ENCODE measurements at regions not wholly inside any gene's neighbourhood (a gene's known extent, or its start where the extent isn't known, plus 50 kb on each side); places are given as distances from the start of the nearest gene placed in this dataset.
A peak's percentile ranks its signal among the peaks of the same experiment; 100 is the strongest.

- no peak for DNase-seq (ENCODE audit: low read depth)
- TF ChIP-seq CTCF (IDR thresholded peaks at IDR 0.05; ENCODE audit: low read depth, low read length, missing control alignments) = no peak
- in situ Hi-C loops (cut with HindIII; ENCODE audit: low sequenced_read_pairs) = no loop called here
Observed at GRCh38 chr6:29999416-29999815, 57.1 kb downstream of the HLA-A start.

GRCh38 chr6:30000156-30000791, 57.9 kb downstream of the HLA-A start:
- TF ChIP-seq CTCF (IDR thresholded peaks at IDR 0.05; ENCODE audit: low read depth, low read length, missing control alignments) = no peak
- in situ Hi-C loops (cut with HindIII; ENCODE audit: low sequenced_read_pairs) = no loop called here
- DNase-seq (ENCODE audit: low read depth) = no peak

More at GRCh38 chr6:29999416-29999815, 57.1 kb downstream of the HLA-A start:
- no peak overlapping the region for H3K4me3 ChIP-seq (ENCODE audit: low read depth, low read length)

GRCh38 chr6:30002871-30003270, 58.2 kb upstream of the POLR1H start:
- no peak for TF ChIP-seq CTCF (IDR thresholded peaks at IDR 0.05; ENCODE audit: low read depth, low read length, missing control alignments)
- no peak overlapping the region for H3K4me3 ChIP-seq (ENCODE audit: low read depth, low read length)
- in situ Hi-C loops (cut with HindIII; ENCODE audit: low sequenced_read_pairs) = no loop called here
- no peak for DNase-seq (ENCODE audit: low read depth)

More at GRCh38 chr6:30000156-30000791, 57.9 kb downstream of the HLA-A start:
- H3K4me3 ChIP-seq (ENCODE audit: low read depth, low read length) = no peak overlapping the region

- no peak for DNase-seq (ENCODE audit: low read depth)
- in situ Hi-C loops (cut with HindIII; ENCODE audit: low sequenced_read_pairs) = no loop called here
- H3K4me3 ChIP-seq (ENCODE audit: low read depth, low read length) = no peak overlapping the region
- no peak for TF ChIP-seq CTCF (IDR thresholded peaks at IDR 0.05; ENCODE audit: low read depth, low read length, missing control alignments)
Observed at GRCh38 chr6:30005482-30005881, 55.6 kb upstream of the POLR1H start.

- TF ChIP-seq CTCF (IDR thresholded peaks at IDR 0.05; ENCODE audit: low read depth, low read length, missing control alignments) = no peak
Observed at GRCh38 chr6:30006170-30007131, 54.6 kb upstream of the POLR1H start.

DNA sequence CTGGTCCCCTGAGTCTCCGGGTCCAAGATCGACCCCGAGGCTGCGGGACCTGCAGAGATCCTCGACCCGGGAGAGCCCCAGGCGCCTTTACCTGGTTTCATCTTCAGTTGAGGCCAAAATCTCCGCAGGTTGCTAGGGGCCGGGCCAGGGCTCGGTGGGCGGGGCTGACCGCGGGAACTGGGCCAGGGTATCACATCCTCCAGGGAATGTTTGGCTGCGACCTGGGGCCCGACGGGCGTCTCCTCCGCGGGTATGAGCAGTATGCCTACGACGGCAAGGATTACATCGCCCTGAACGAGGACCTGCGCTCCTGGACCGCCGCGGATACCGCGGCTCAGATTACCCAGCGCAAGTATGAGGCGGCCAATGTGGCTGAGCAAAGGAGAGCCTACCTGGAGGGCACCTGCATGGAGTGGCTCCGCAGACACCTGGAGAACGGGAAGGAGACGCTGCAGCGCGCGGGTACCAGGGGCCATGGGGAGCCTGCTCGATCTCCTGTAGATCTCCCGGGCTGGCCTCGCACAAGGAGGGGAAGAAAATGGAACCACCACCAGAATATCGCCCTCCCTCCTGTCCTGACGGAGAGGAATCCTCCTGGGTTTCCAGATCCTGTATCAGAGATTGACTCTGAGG, 53.8 kb upstream of the POLR1H start:
- in situ Hi-C loops (cut with HindIII; ENCODE audit: low sequenced_read_pairs) = no loop called here
- no peak for TF ChIP-seq CTCF (IDR thresholded peaks at IDR 0.05; ENCODE audit: low read depth, low read length, missing control alignments)
- H3K4me3 ChIP-seq (ENCODE audit: low read depth, low read length) = no peak overlapping the region
- DNase-seq (ENCODE audit: low read depth) = no peak

More at GRCh38 chr6:30006170-30007131, 54.6 kb upstream of the POLR1H start:
- in situ Hi-C loops (cut with HindIII; ENCODE audit: low sequenced_read_pairs) = no loop called here
- H3K4me3 ChIP-seq (ENCODE audit: low read depth, low read length) = peak overlapping the region; percentile 35
- DNase-seq (ENCODE audit: low read depth) = no peak
